IPS-NIHi7 (cell line): ENCODE measurements at regions not wholly inside any gene's neighbourhood (a gene's known extent, or its start where the extent isn't known, plus 50 kb on each side); places are given as distances from the start of the nearest gene placed in this dataset.

Source experiments
- DNase-seq: peaks from one replicate; pipeline ENCODE4 v3.0.0; 2012; ENCODE audit warnings: mixed read lengths; ENCODE audit errors: extremely low spot score

GRCh38 chr2:16121231-16121985 is 181.1 kb downstream of the MYCN start:
- DNase-seq: no peak

- no peak for DNase-seq
Observed at GRCh38 chr2:16120591-16121180, 180.3 kb downstream of the MYCN start.

GRCh38 chr2:16119741-16120140 is 179.4 kb downstream of the MYCN start:
- no peak for DNase-seq

GRCh38 chr2:16118611-16119590 is 178.6 kb downstream of the MYCN start:
- no peak for DNase-seq

GRCh38 chr2:16117791-16118610 is 177.7 kb downstream of the MYCN start:
- no peak for DNase-seq

GRCh38 chr2:16117021-16117700 is 176.8 kb downstream of the MYCN start:
- DNase-seq: no peak

- DNase-seq: no peak
Observed at GRCh38 chr2:16115881-16116830, 175.8 kb downstream of the MYCN start.

- no peak for DNase-seq
Observed at GRCh38 chr2:16115291-16115690, 174.9 kb downstream of the MYCN start.

GRCh38 chr2:16114836-16115235 is 174.5 kb downstream of the MYCN start:
- DNase-seq: no peak

GRCh38 chr2:16114070-16114469 is 173.7 kb downstream of the MYCN start:
- no peak for DNase-seq

- no peak for DNase-seq
Observed at GRCh38 chr2:16113568-16113967, 173.2 kb downstream of the MYCN start.

GRCh38 chr2:16112972-16113560 is 172.7 kb downstream of the MYCN start:
- DNase-seq: no peak

GRCh38 chr2:16112251-16112971 is 172.1 kb downstream of the MYCN start:
- DNase-seq: no peak

GRCh38 chr2:16111838-16112210 is 171.5 kb downstream of the MYCN start:
- no peak for DNase-seq

GRCh38 chr2:16109821-16110310 is 169.5 kb downstream of the MYCN start:
- DNase-seq: no peak

- DNase-seq: no peak
Observed at GRCh38 chr2:16109368-16109820, 169.0 kb downstream of the MYCN start.

- no peak for DNase-seq
Observed at GRCh38 chr2:16107246-16107645, 166.9 kb downstream of the MYCN start.

GRCh38 chr2:16106619-16107018 is 166.3 kb downstream of the MYCN start:
- DNase-seq: no peak
